ENCODE measurements at regions not wholly inside any gene's neighbourhood (a gene's known extent, or its start where the extent isn't known, plus 50 kb on each side); places are given as distances from the start of the nearest gene placed in this dataset.

DNA sequence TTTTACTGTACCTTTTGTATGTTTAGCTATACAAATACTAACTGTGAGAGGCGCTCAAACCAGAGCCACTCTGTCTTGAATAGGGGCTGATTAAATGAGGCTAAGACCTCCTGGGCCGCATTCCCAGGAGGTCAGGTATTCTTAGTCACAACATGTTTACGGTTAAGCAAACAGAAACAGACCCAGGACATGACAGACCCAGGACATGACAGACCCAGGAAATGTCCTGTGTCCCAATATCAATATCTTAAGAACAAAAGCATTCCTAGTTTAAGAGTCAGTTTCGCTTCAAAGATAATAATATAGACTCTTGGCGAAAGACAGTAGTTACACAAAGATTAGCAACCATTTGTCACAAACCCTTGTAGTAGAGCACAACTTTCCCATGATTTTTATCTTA lies 304.5 kb downstream of the CCSER2 start:
- no peak overlapping the region for H3K4me3 Mint-ChIP-seq
- Histone ChIP-seq H3K4me1 (ENCODE audit: insufficient read depth, low read length) (no peaks in the 10 kb centered on the region), H2BK20ac (ENCODE audit: low read depth, low read length, poor library complexity, severe bottlenecking) (no peak overlapping the region), H3K27ac (ENCODE audit: insufficient read length, low read depth, low read length) (no peak overlapping the region), H2BK120ac (ENCODE audit: low read depth, low read length, poor library complexity, severe bottlenecking) (no peak overlapping the region), H3K23ac (ENCODE audit: insufficient read length, low read depth, low read length) (no peak overlapping the region), H2BK5ac (ENCODE audit: insufficient read length, low read length) (no peak overlapping the region), H3K4ac (ENCODE audit: low read depth, low read length) (no peak overlapping the region), H2AFZ (ENCODE audit: low read length) (no peak overlapping the region), H2BK15ac (ENCODE audit: low read depth, low read length) (no peak overlapping the region), H3K56ac (ENCODE audit: insufficient read length, low read depth, low read length) (no peak overlapping the region), H3K14ac (ENCODE audit: insufficient read depth, low read length) (no peak overlapping the region), H3K9ac (ENCODE audit: extremely low read depth, insufficient read length, low read length) (no peak overlapping the region), H4K20me1 (ENCODE audit: control insufficient read depth, insufficient read depth, insufficient read length) (no peaks in the 10 kb centered on the region), H3K18ac (ENCODE audit: insufficient read length, low read depth, low read length) (no peak overlapping the region), H4K91ac (ENCODE audit: insufficient read length, low read depth, low read length) (no peak overlapping the region), H2AK5ac (ENCODE audit: insufficient read length, low read length) (no peak overlapping the region), H3K23me2 (ENCODE audit: insufficient read length, low read depth, low read length, poor library complexity, severe bottlenecking) (no peaks in the 10 kb centered on the region), H3K27me3 (ENCODE audit: insufficient read depth, low read length) (no peaks in the 10 kb centered on the region), H4K8ac (replicated peaks; ENCODE audit: insufficient read length, low read depth, low read length) (no peak overlapping the region), H3T11ph (ENCODE audit: low read length) (no peak overlapping the region), H2BK12ac (ENCODE audit: insufficient read length, low read depth, low read length) (no peak overlapping the region), H3K79me2 (ENCODE audit: insufficient read depth, low read length) (no peaks in the 10 kb centered on the region), H3K4me2 (ENCODE audit: insufficient read depth, insufficient read length, low read length) (no peak overlapping the region), H4K5ac (ENCODE audit: insufficient read length, low read depth, low read length) (no peak overlapping the region), H3K9me3 (ENCODE audit: control insufficient read depth, low read depth, low read length) (no peaks in the 10 kb centered on the region), H3K79me1 (ENCODE audit: insufficient read depth, low read depth, low read length, poor library complexity, severe bottlenecking) (no peaks in the 10 kb centered on the region)
- peaks cover 0 to 8% of the 10 kb centered on the region in 2 experiments; a peak in 2 of 4 replicates for H3K4me1 Mint-ChIP-seq
- H3K9me3 Mint-ChIP-seq = no peaks in the 10 kb centered on the region
- H3K27me3 Mint-ChIP-seq (ENCODE audit: low read depth) = peaks cover 3% of the 10 kb centered on the region
- TF ChIP-seq, protein P1, sequence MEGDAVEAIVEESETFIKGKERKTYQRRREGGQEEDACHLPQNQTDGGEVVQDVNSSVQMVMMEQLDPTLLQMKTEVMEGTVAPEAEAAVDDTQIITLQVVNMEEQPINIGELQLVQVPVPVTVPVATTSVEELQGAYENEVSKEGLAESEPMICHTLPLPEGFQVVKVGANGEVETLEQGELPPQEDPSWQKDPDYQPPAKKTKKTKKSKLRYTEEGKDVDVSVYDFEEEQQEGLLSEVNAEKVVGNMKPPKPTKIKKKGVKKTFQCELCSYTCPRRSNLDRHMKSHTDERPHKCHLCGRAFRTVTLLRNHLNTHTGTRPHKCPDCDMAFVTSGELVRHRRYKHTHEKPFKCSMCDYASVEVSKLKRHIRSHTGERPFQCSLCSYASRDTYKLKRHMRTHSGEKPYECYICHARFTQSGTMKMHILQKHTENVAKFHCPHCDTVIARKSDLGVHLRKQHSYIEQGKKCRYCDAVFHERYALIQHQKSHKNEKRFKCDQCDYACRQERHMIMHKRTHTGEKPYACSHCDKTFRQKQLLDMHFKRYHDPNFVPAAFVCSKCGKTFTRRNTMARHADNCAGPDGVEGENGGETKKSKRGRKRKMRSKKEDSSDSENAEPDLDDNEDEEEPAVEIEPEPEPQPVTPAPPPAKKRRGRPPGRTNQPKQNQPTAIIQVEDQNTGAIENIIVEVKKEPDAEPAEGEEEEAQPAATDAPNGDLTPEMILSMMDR (conservative IDR thresholded peaks at IDR 0.05) = no peak
- peaks cover 0 to 7% (median 0%) of the 10 kb centered on the region in 3 experiments; a peak in 3 of 7 replicates for H3K36me3 Mint-ChIP-seq (ENCODE audit: insufficient read depth in 1 of 3, low read depth in 3 of 3)
- no peak for DNase-seq
- no CpG with 5 or more reads among the region's 5 CpGs for WGBS (ENCODE audit: extremely low coverage, insufficient read length, low lambda C conversion rate)
- peak overlapping the region in 1 of 3 experiments; percentile 29; a peak in 1 of 7 replicates for H3K27ac Mint-ChIP-seq

Data from H9 (cell line).